Tibial nerve (tissue), 4 donors: ENCODE measurements at regions not wholly inside any gene's neighbourhood (a gene's known extent, or its start where the extent isn't known, plus 50 kb on each side); places are given as distances from the start of the nearest gene placed in this dataset.

Experiments used
- EP300 ChIP-seq, 2 donors: sonication (generic); formaldehyde crosslinking; IDR thresholded peaks; one replicate each; pipeline ENCODE4 v1.6.1; 2017; ENCODE audit warnings: antibody characterized with exemption in 2 of 2, mild to moderate bottlenecking in 1 of 2
- POLR2A ChIP-seq, 2 donors: fragments of 450-650 bp; IDR thresholded peaks; one replicate each; pipeline ENCODE4 v1.6.1; 2017; ENCODE audit warnings: antibody characterized with exemption in 2 of 2, mild to moderate bottlenecking in 2 of 2, moderate library complexity in 2 of 2
- TF ChIP-seq, protein P1 (sequence below), 5 experiments: fragments of 200-600 bp in 3 of 5; fragments of 450-650 bp in 2 of 5; sonication (generic) in 3 of 5; IDR thresholded peaks; one replicate each; pipeline ENCODE4 v1.5.1; 2016 to 2019; ENCODE audit warnings: antibody characterized with exemption in 5 of 5, mild to moderate bottlenecking in 3 of 5, moderate library complexity in 2 of 5

DNA sequence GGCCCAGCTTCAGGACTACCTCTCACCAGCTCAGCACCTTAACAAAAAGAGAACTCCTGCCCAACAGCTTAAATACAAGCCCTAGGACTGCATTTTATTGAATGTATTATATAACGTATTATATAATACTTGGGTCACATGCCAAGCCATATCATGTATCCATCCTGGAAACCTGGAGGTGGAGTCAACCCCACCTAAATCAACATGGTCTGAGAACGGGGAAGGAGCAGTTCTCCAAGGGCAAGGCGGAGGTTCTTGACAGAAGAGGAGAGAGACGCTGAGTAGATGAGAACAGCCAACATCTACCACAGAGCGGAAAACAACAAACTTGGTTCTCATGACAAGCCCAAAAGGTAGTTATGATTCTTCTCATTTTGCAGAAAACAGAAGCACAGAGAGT is 163.4 kb downstream of the FGF18 start:
- TF ChIP-seq, protein P1, sequence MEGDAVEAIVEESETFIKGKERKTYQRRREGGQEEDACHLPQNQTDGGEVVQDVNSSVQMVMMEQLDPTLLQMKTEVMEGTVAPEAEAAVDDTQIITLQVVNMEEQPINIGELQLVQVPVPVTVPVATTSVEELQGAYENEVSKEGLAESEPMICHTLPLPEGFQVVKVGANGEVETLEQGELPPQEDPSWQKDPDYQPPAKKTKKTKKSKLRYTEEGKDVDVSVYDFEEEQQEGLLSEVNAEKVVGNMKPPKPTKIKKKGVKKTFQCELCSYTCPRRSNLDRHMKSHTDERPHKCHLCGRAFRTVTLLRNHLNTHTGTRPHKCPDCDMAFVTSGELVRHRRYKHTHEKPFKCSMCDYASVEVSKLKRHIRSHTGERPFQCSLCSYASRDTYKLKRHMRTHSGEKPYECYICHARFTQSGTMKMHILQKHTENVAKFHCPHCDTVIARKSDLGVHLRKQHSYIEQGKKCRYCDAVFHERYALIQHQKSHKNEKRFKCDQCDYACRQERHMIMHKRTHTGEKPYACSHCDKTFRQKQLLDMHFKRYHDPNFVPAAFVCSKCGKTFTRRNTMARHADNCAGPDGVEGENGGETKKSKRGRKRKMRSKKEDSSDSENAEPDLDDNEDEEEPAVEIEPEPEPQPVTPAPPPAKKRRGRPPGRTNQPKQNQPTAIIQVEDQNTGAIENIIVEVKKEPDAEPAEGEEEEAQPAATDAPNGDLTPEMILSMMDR (IDR thresholded peaks at IDR 0.05) = no peak
- TF ChIP-seq POLR2A (IDR thresholded peaks at IDR 0.05) (no peak), EP300 (IDR thresholded peaks at IDR 0.05) (no peak)
